ENCODE measurements at regions not wholly inside any gene's neighbourhood (a gene's known extent, or its start where the extent isn't known, plus 50 kb on each side); places are given as distances from the start of the nearest gene placed in this dataset.

GRCh38 chr4:81666491-81666890 lies 194.8 kb upstream of the RASGEF1B start:
- TF ChIP-seq CTCF (optimal IDR thresholded peaks at IDR 0.05 in 1 of 3, IDR thresholded peaks at IDR 0.05 in 1 of 3, conservative IDR thresholded peaks at IDR 0.05 in 1 of 3; ENCODE audit: extremely low read depth in 1 of 3, insufficient read depth in 2 of 3, low read length in 3 of 3) = no peak
- no peak for TF ChIP-seq EZH2 (IDR thresholded peaks at IDR 0.05; ENCODE audit: low read length)

Data from keratinocyte (primary cell).